Right lobe of liver (tissue), 6 donors: ENCODE measurements at regions not wholly inside any gene's neighbourhood (a gene's known extent, or its start where the extent isn't known, plus 50 kb on each side); places are given as distances from the start of the nearest gene placed in this dataset.

Source experiments
- ATAC-seq, 4 donors: fragments of 200-7000 bp; cut with Tn5 transposase; one replicate each; pipeline ENCODE4 v1.9.1; 2020; ENCODE audit warnings: mild to moderate bottlenecking in 4 of 4, moderate library complexity in 4 of 4
- DNase-seq, 3 donors: peaks; one replicate each; pipeline ENCODE4 v3.0.0-alpha.2; 2020
- H3K27ac ChIP-seq, 3 donors: fragments of 200-600 bp; one replicate each; pipeline ENCODE4 v1.8.0; 2022
- H3K27me3 ChIP-seq, 2 donors: fragments of 200-600 bp; one replicate each; pipeline ENCODE4 v1.8.0; 2022
- H3K36me3 ChIP-seq, 4 donors: fragments of 200-600 bp; sonication (generic) in 1 of 4; one replicate each; pipeline versions ENCODE4 v1.5.1 to v1.8.0; 2017 to 2022; ENCODE audit warnings: control low read depth in 1 of 4
- H3K4me1 ChIP-seq, 4 donors: fragments of 200-600 bp; sonication (generic) in 1 of 4; one replicate each; pipeline versions ENCODE4 v1.5.1 to v1.8.0; 2017 to 2022; ENCODE audit warnings: control low read depth in 1 of 4
- H3K4me3 ChIP-seq, 3 donors: fragments of 200-600 bp; one replicate each; pipeline ENCODE4 v1.8.0; 2022
- H3K9me3 ChIP-seq, 4 donors: fragments of 200-600 bp; sonication (generic) in 1 of 4; one replicate each; pipeline versions ENCODE4 v1.5.1 to v1.8.0; 2017 to 2022; ENCODE audit warnings: control low read depth in 1 of 4
- POLR2A ChIP-seq: fragments of 450-650 bp; IDR thresholded peaks from one replicate; pipeline ENCODE4 v1.6.1; 2017; ENCODE audit warnings: antibody characterized with exemption, mild to moderate bottlenecking
- WGBS: methylation state at CpG from one replicate; pipeline ENCODE4 v1.1.6; 2018; ENCODE audit warnings: low coverage, low lambda C conversion rate; ENCODE audit not compliant: insufficient coverage; ENCODE audit errors: missing lambda C conversion rate; 5-methylcytosine and 5-hydroxymethylcytosine counted together
- intact Hi-C, 2 donors: fragments of 100-400 bp; cut with DNase I; formaldehyde crosslinking; loops; one replicate each; pipeline versions ENCODE4 v1.11.2 to v1.14.1; 2022
- TF ChIP-seq, protein P1 (sequence below), 4 donors: fragments of 200-600 bp in 3 of 4; fragments of 450-650 bp in 1 of 4; IDR thresholded peaks; one replicate each; pipeline versions ENCODE4 v1.5.1 to v1.8.0; 2016 to 2022; ENCODE audit warnings: antibody characterized with exemption in 4 of 4, mild to moderate bottlenecking in 2 of 4
- donor health status: DM: no; HTN: yes; CAD: no.
- donor health status: DM: no; HTN: no; CAD: no.
- donor health status: DM: no; HTN: no; CAD: no.
- donor health status: DM: no; HTN: yes; CAD: no.
- donor health status: DM: no; HTN: yes; CAD: no.

DNA sequence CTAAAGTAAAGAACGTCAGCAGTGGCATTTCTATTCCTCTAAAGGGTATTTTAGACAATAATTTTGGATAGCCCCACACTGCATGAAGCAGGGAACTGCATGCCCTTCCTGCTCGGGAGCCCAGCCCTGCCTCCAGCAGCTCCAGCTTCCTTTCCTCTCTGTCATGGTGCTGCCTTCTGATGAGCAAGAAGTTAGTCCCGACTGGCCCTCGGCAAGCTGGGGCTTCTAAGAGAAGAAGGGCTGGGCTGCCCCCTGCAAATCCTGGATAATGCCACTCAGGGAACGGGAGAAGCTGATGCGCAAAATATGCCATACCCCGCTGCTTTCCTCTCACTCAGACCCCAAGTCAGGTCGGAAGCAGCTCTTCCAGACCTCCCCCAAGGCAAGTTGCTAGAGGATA lies 296.4 kb downstream of the ETS1 start:
- TF ChIP-seq, protein P1, sequence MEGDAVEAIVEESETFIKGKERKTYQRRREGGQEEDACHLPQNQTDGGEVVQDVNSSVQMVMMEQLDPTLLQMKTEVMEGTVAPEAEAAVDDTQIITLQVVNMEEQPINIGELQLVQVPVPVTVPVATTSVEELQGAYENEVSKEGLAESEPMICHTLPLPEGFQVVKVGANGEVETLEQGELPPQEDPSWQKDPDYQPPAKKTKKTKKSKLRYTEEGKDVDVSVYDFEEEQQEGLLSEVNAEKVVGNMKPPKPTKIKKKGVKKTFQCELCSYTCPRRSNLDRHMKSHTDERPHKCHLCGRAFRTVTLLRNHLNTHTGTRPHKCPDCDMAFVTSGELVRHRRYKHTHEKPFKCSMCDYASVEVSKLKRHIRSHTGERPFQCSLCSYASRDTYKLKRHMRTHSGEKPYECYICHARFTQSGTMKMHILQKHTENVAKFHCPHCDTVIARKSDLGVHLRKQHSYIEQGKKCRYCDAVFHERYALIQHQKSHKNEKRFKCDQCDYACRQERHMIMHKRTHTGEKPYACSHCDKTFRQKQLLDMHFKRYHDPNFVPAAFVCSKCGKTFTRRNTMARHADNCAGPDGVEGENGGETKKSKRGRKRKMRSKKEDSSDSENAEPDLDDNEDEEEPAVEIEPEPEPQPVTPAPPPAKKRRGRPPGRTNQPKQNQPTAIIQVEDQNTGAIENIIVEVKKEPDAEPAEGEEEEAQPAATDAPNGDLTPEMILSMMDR (IDR thresholded peaks at IDR 0.05): no peak
- TF ChIP-seq POLR2A: no peak
- H3K4me3 ChIP-seq: no peak overlapping the region
- no peaks in the 10 kb centered on the region for H3K9me3 ChIP-seq
- ATAC-seq (peak in 1 of 4 donors; percentile 10), DNase-seq (no peak)
- H3K27me3 ChIP-seq: no peaks in the 10 kb centered on the region
- H3K36me3 ChIP-seq: no peaks in the 10 kb centered on the region
- intact Hi-C loops: loop anchor here in 1 of 2 donors (10.0 kb wide), 1 partner anchor 344 kb away; no protein-coding TSS in a partner anchor
- H3K4me1 ChIP-seq: peaks cover 0 to 5% (median 0%) of the 10 kb centered on the region in 4 donors
- H3K27ac ChIP-seq: peak overlapping the region in 2 of 3 donors; percentile 34 to 77
- 29% methylated on average over 1 of the region's 8 CpGs for WGBS

DNA sequence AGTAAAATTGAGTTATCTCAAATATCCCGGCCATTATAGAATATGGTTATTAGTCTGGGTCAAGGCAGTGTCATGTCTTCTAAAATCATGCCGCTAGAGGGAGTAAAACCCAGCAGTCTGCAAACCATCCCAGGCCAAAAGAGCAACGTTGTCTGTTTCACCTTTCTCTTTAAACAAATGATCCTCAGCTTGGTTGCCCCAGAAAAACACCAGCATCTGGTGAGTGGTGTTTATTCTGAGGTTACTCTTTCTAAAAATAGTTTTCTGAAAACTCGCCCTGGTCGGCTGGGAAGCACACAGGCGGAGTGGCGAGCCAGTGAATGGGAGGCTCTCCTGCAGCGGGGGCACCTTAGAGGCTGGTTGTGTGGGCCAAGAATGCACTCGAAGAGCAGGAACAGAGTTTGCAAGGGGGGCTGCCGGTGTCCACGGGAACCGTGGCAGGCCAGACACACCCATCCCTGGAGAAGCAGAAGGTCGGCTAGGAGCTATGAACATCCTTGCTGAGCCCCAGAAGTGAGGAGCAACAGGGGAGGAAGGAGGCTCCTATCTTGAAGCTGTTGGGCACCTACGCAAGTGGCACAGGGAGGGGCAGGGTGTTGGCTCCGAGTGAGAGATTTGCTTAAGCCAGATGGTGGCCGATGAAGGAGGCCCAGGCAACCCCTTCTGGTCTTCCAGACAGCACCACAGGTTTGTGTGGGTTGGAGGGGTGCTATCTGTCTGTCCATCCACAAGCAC lies 297.1 kb downstream of the ETS1 start:
- peak; percentile 91 to 95 (median 95) for ATAC-seq
- 16% methylated on average over 16 of the region's 16 CpGs for WGBS
- intact Hi-C loops: loop anchor here in 1 of 2 donors (10.0 kb wide), 1 partner anchor 345 kb away; no protein-coding TSS in a partner anchor
- peak in 2 of 3 donors; percentile 44 to 60 for DNase-seq
- Histone ChIP-seq H3K4me1 (peaks cover 0 to 5% (median 0%) of the 10 kb centered on the region in 4 donors), H3K27me3 (no peaks in the 10 kb centered on the region), H3K9me3 (no peaks in the 10 kb centered on the region), H3K36me3 (no peaks in the 10 kb centered on the region), H3K4me3 (no peak overlapping the region), H3K27ac (peak overlapping the region; percentile 24 to 77 (median 34))
- peak; percentile 32 for TF ChIP-seq POLR2A
- TF ChIP-seq, protein P1 (IDR thresholded peaks at IDR 0.05): peak; percentile 83 to 94 (median 87)

- intact Hi-C loops: loop anchor here (10.0 kb wide), 2 partner anchors 104 to 346 kb away; no protein-coding TSS in a partner anchor
These were observed 298.3 kb downstream of the ETS1 start for GRCh38 chr11:128289048-128289447.

GRCh38 chr11:128288368-128288767 lies 299.0 kb downstream of the ETS1 start:
- no peak overlapping the region for H3K27ac ChIP-seq
- no peak for DNase-seq
- peaks cover 0 to 5% (median 0%) of the 10 kb centered on the region in 4 donors for H3K4me1 ChIP-seq
- no peak for ATAC-seq
- no peak for TF ChIP-seq POLR2A
- TF ChIP-seq, protein P1 (IDR thresholded peaks at IDR 0.05): no peak
- no peaks in the 10 kb centered on the region for H3K9me3 ChIP-seq
- WGBS: 92% methylated on average over 4 of the region's 4 CpGs
- intact Hi-C loops: loop anchor here (10.0 kb wide), 2 partner anchors 104 to 346 kb away; no protein-coding TSS in a partner anchor
- H3K36me3 ChIP-seq: no peaks in the 10 kb centered on the region
- H3K4me3 ChIP-seq: no peak overlapping the region
- no peaks in the 10 kb centered on the region for H3K27me3 ChIP-seq

More at GRCh38 chr11:128289048-128289447, 298.3 kb downstream of the ETS1 start:
- TF ChIP-seq, protein P1 (IDR thresholded peaks at IDR 0.05): no peak
- no peak for TF ChIP-seq POLR2A
- DNase-seq (no peak), ATAC-seq (no peak)
- Histone ChIP-seq H3K9me3 (no peaks in the 10 kb centered on the region), H3K27ac (no peak overlapping the region), H3K4me1 (peaks cover 0 to 5% (median 0%) of the 10 kb centered on the region in 4 donors), H3K27me3 (no peaks in the 10 kb centered on the region), H3K36me3 (no peaks in the 10 kb centered on the region), H3K4me3 (no peak overlapping the region)
- 58% methylated on average over 7 of the region's 7 CpGs for WGBS
